GM18519 (cell line): ENCODE measurements at regions not wholly inside any gene's neighbourhood (a gene's known extent, or its start where the extent isn't known, plus 50 kb on each side); places are given as distances from the start of the nearest gene placed in this dataset.

Experiments used
- ATAC-seq: cut with Tn5 transposase; IDR thresholded peaks from one replicate; pipeline ENCODE4 v1.9.1; 2021; ENCODE audit warnings: mild to moderate bottlenecking, moderate library complexity; ENCODE audit not compliant: unreplicated experiment, low FRiP score

DNA sequence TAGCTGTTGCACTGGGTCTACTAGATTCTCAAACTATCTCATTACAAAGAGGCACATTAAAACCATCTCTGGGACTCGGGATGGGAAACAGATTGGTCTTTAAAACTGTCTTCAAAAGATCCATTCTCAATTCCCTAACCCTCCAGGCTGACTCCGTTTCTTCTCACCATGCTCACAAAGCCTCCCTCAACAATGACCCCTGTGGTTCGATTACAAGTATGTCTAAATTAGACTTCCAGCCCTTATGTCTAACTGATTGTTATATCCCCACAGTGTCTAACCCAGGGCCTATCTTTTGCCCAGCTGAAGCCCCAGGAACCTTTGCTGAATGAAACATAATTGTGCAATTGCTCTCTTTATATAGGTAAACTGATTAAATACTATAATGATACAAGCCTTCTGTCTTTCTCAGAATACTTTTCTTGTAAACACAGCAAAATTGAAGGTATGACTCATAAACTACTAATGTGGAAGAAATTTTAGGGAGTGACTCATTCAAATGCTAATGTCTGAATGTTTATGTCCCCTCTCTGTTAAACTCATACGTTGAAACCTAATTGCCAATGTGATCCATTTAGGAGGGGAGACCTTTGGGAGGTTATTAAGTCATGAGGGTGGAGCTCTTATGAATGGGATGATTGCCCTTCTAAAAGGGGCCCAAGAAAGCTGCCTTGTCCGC is 65.6 kb upstream of the DAB1 start:
- ATAC-seq, result no peak

DNA sequence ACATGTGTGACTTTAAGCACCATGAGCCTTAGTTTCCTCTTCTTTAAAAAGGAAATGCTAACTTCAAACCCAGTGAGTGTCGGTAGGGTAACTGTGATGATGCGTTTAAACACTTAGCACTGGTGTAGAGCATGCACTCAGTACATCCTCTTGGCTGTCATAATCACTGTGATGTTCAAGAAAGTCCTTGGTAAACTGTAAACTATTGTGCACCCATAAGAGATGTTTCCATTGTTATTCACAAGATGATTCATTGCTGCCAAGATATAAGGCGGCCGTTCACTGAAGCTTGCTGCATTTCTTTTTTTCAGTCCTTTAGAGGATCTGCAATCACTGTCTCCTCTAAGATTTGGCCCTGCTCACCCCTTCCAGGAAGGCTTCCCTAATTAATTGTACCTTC is 61.8 kb upstream of the DAB1 start:
- no peak for ATAC-seq

DNA sequence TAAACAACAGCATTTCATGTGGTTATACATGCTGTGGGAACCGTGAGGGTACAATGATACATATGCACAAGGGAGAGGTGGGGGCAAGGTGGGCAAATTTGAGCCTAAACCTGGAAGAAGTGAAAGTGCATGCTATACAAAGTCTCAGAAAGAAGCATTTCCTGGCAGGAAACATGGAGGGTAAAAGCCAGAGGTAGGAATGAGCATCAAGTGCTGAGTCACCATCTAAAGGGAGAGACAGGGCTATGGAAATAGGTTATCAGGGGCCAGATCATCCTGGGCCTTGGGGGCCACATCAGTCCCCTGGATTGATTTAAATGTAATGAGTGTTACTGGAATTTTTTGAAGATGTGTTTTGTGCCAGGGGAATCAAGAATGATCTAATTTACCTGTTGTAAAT is 60.1 kb upstream of the DAB1 start:
- no peak for ATAC-seq

GRCh38 chr1:57479471-57479870 is 55.6 kb upstream of the DAB1 start:
- no peak for ATAC-seq

GRCh38 chr1:57475366-57475765 is 51.5 kb upstream of the DAB1 start:
- no peak for ATAC-seq

GRCh38 chr1:57474137-57474750 is 50.4 kb upstream of the DAB1 start:
- no peak for ATAC-seq
